Prostate gland (tissue), 2 donors: ENCODE measurements at regions not wholly inside any gene's neighbourhood (a gene's known extent, or its start where the extent isn't known, plus 50 kb on each side); places are given as distances from the start of the nearest gene placed in this dataset.

Experiments
- DNase-seq: peaks from one replicate; pipeline ENCODE4 v3.0.0-alpha.2; 2019; ENCODE audit warnings: low spot score
- H3K27ac ChIP-seq, 2 donors: fragments of 200-600 bp; sonication (generic); 2 replicates each; pipeline ENCODE4 v1.5.1; 2017 to 2019
- H3K27me3 ChIP-seq: fragments of 200-600 bp; sonication (generic); replicated peaks from 2 replicates; pipeline ENCODE4 v1.5.1; 2019; ENCODE audit not compliant: insufficient read depth
- H3K36me3 ChIP-seq, 2 donors: fragments of 200-600 bp; sonication (generic); 1 replicate in 1 of 2; 2 replicates in 1 of 2; pipeline versions ENCODE4 v1.5.1 to v1.8.1; 2017 to 2019
- H3K4me1 ChIP-seq: fragments of 200-600 bp; sonication (generic); replicated peaks from 2 replicates; pipeline ENCODE4 v1.5.1; 2019
- H3K4me3 ChIP-seq, 2 donors: fragments of 200-600 bp; sonication (generic); 2 replicates each; pipeline ENCODE4 v1.5.1; 2017 to 2019
- H3K9me3 ChIP-seq: fragments of 200-600 bp; sonication (generic); 2 replicates; pipeline ENCODE4 v1.5.1; 2017
- CTCF ChIP-seq, 4 experiments: fragments of 200-600 bp in 2 of 4; fragments of 450-650 bp in 2 of 4; sonication (generic) in 2 of 4; IDR thresholded peaks; 1 replicate in 3 of 4; 2 replicates in 1 of 4; pipeline ENCODE4 v1.5.1; 2016 to 2019; ENCODE audit warnings: antibody characterized with exemption in 4 of 4, mild to moderate bottlenecking in 2 of 4, moderate library complexity in 2 of 4
- POLR2A ChIP-seq: fragments of 450-650 bp; IDR thresholded peaks from one replicate; pipeline ENCODE4 v1.6.1; 2016; ENCODE audit warnings: antibody characterized with exemption, mild to moderate bottlenecking
- POLR2AphosphoS5 ChIP-seq: sonication (generic); formaldehyde crosslinking; IDR thresholded peaks from one replicate; pipeline ENCODE4 v1.6.1; 2017; ENCODE audit warnings: antibody characterized with exemption
- WGBS: methylation state at CpG from one replicate; pipeline ENCODE4 v1.1.5; 2018; 5-methylcytosine and 5-hydroxymethylcytosine counted together
- intact Hi-C: fragments of 100-400 bp; cut with DNase I; formaldehyde crosslinking; loops from one replicate; pipeline ENCODE4 v1.14.2; 2022

GRCh38 chr12:58544281-58544680, 376.0 kb downstream of the LRIG3 start:
- no peaks in the 10 kb centered on the region for H3K4me1 ChIP-seq
- intact Hi-C loops: loop anchor here (5.0 kb wide), 1 partner anchor 608 kb away; no protein-coding TSS in a partner anchor
- DNase-seq: no peak
- no peaks in the 10 kb centered on the region for H3K9me3 ChIP-seq
- no peak overlapping the region for H3K27ac ChIP-seq
- no peaks in the 10 kb centered on the region for H3K36me3 ChIP-seq
- H3K4me3 ChIP-seq: no peak overlapping the region
- no peaks in the 10 kb centered on the region for H3K27me3 ChIP-seq
- WGBS: 87% methylated on average over 1 of the region's 1 CpG
- no peak for TF ChIP-seq POLR2AphosphoS5
- no peak for TF ChIP-seq POLR2A
- no peak for TF ChIP-seq CTCF (IDR thresholded peaks at IDR 0.05)

GRCh38 chr12:58547217-58547616, 373.1 kb downstream of the LRIG3 start:
- Histone ChIP-seq H3K36me3 (no peaks in the 10 kb centered on the region), H3K4me1 (no peaks in the 10 kb centered on the region), H3K27ac (no peak overlapping the region), H3K9me3 (no peaks in the 10 kb centered on the region), H3K27me3 (no peaks in the 10 kb centered on the region), H3K4me3 (no peak overlapping the region)
- TF ChIP-seq POLR2AphosphoS5: no peak
- TF ChIP-seq CTCF (IDR thresholded peaks at IDR 0.05): no peak
- TF ChIP-seq POLR2A: no peak
- no peak for DNase-seq
- intact Hi-C loops: no loop called here

- H3K9me3 ChIP-seq: no peaks in the 10 kb centered on the region
- no peaks in the 10 kb centered on the region for H3K36me3 ChIP-seq
- no peak for DNase-seq
- no peak overlapping the region for H3K27ac ChIP-seq
- no peaks in the 10 kb centered on the region for H3K27me3 ChIP-seq
- TF ChIP-seq CTCF (IDR thresholded peaks at IDR 0.05) (no peak), POLR2A (no peak), POLR2AphosphoS5 (no peak)
- H3K4me3 ChIP-seq: no peak overlapping the region
- WGBS: 99% methylated on average over 3 of the region's 3 CpGs
- intact Hi-C loops: no loop called here
- no peaks in the 10 kb centered on the region for H3K4me1 ChIP-seq
Measured at GRCh38 chr12:58548801-58549200, 371.5 kb downstream of the LRIG3 start.

GRCh38 chr12:58554522-58555157, 365.7 kb downstream of the LRIG3 start:
- Histone ChIP-seq H3K4me1 (no peaks in the 10 kb centered on the region), H3K36me3 (no peaks in the 10 kb centered on the region), H3K9me3 (no peaks in the 10 kb centered on the region), H3K4me3 (no peak overlapping the region), H3K27me3 (no peaks in the 10 kb centered on the region), H3K27ac (no peak overlapping the region)
- no peak for DNase-seq
- intact Hi-C loops: no loop called here
- no peak for TF ChIP-seq CTCF (IDR thresholded peaks at IDR 0.05)
- no peak for TF ChIP-seq POLR2A
- TF ChIP-seq POLR2AphosphoS5: no peak
- WGBS: 83% methylated on average over 5 of the region's 5 CpGs

- H3K27me3 ChIP-seq: no peaks in the 10 kb centered on the region
- no peak overlapping the region for H3K4me3 ChIP-seq
- H3K4me1 ChIP-seq: no peaks in the 10 kb centered on the region
- WGBS: 48% methylated on average over 3 of the region's 3 CpGs
- DNase-seq: no peak
- no peaks in the 10 kb centered on the region for H3K36me3 ChIP-seq
- intact Hi-C loops: no loop called here
- no peak overlapping the region for H3K27ac ChIP-seq
- H3K9me3 ChIP-seq: no peaks in the 10 kb centered on the region
- TF ChIP-seq POLR2AphosphoS5 (no peak), CTCF (IDR thresholded peaks at IDR 0.05) (no peak), POLR2A (no peak)
Measured at GRCh38 chr12:58557171-58557570, 363.1 kb downstream of the LRIG3 start.
